ENCODE measurements at regions not wholly inside any gene's neighbourhood (a gene's known extent, or its start where the extent isn't known, plus 50 kb on each side); places are given as distances from the start of the nearest gene placed in this dataset.
A peak's percentile ranks its signal among the peaks of the same experiment; 100 is the strongest.
"Not testable (repeated sequence)": the region's sequence is repeated elsewhere in the genome, so short reads cannot be mapped to it uniquely, and the experiment has no call there.

- TF ChIP-seq GATA1 (IDR thresholded peaks at IDR 0.05; ENCODE audit: low read depth, low read length) (no peak), POLR2A (IDR thresholded peaks at IDR 0.05; ENCODE audit: low read length) (no peak)
- DNase-seq, result no peak
These were observed 1876.0 kb upstream of the C9orf72 start for GRCh38 chr9:29449306-29449705.

GRCh38 chr9:29450343-29450875, 1877.1 kb upstream of the C9orf72 start:
- not testable (repeated sequence) for DNase-seq

DNA sequence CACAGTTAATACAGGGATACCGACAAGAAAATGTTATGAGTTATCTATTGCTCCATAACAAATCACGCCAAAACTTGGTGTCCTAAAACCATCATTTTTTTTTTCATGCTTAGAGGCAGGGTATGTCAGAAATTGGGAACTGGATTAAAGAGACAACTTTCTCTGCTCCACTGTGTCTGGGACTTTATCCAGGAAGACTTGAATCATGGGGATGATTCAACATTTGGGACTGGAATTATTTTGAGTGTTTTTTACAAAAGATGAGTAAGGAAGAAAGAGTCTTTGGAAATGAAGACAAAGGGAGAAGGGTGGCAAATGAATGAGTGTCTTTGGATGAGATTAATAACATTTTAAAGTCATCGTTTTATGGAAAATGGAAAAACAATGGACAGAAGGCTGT, 1883.7 kb upstream of the C9orf72 start:
- DNase-seq, result no peak
- TF ChIP-seq GATA1 (IDR thresholded peaks at IDR 0.05; ENCODE audit: low read depth, low read length) (no peak), POLR2A (IDR thresholded peaks at IDR 0.05; ENCODE audit: low read length) (no peak)

GRCh38 chr9:29475471-29475870, 1902.2 kb upstream of the C9orf72 start:
- peak in 1 of 2 experiments; percentile 17 for DNase-seq
- TF ChIP-seq GATA1 (IDR thresholded peaks at IDR 0.05; ENCODE audit: low read depth, low read length) (no peak), POLR2A (IDR thresholded peaks at IDR 0.05; ENCODE audit: low read length) (no peak)

- no peak for DNase-seq
- no peak for TF ChIP-seq GATA1 (IDR thresholded peaks at IDR 0.05; ENCODE audit: low read depth, low read length)
- TF ChIP-seq POLR2A (IDR thresholded peaks at IDR 0.05; ENCODE audit: low read length), result no peak
These were observed 1938.4 kb upstream of the C9orf72 start for GRCh38 chr9:29511680-29512079.

- TF ChIP-seq GATA1 (IDR thresholded peaks at IDR 0.05; ENCODE audit: low read depth, low read length) (no peak), POLR2A (IDR thresholded peaks at IDR 0.05; ENCODE audit: low read length) (no peak)
- DNase-seq, result no peak
These were observed 1941.1 kb upstream of the C9orf72 start for GRCh38 chr9:29514336-29514735.

DNA sequence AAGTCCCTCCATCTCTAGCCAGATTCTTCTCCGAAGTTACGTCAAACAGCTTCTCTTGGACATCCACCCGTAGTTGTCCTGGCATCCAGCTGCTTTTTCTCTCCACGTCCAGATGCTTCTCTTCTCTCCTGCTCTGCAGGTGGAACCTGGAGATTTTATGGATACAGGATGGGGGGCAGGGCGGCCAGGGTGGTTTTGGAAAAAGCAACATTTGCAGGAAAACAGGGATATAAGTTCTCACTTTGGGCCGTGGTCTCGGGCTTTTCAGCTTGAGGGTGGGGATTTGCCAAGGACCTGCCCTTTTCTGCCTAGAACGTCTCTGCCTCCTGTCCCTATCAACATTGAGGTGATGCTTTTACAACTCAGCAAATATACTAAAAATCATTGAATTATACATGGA, 1941.6 kb upstream of the C9orf72 start:
- no peak for DNase-seq
- TF ChIP-seq GATA1 (IDR thresholded peaks at IDR 0.05; ENCODE audit: low read depth, low read length), result no peak
- TF ChIP-seq POLR2A (IDR thresholded peaks at IDR 0.05; ENCODE audit: low read length), result no peak

DNA sequence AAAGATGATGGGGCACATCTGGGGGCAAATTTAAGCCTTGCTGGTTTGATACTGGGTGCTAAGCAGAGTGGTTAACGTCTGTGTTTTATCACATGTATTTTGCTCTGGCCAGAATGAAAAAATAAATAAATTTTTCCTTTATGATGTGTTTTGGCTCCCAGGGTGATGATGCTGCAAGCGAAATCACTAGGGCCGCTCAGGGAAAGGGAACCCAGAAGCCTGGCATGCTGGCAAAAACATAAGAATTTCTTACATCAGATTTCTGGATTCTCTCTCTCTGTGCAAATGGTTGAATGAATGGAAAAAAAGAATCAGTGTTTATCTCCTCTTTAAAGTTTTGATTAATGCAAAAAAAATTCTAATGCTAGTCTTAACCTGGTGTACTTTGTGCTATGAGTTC, 1975.2 kb upstream of the C9orf72 start:
- TF ChIP-seq POLR2A (IDR thresholded peaks at IDR 0.05; ENCODE audit: low read length) (no peak), GATA1 (IDR thresholded peaks at IDR 0.05; ENCODE audit: low read depth, low read length) (no peak)
- DNase-seq, result no peak

DNA sequence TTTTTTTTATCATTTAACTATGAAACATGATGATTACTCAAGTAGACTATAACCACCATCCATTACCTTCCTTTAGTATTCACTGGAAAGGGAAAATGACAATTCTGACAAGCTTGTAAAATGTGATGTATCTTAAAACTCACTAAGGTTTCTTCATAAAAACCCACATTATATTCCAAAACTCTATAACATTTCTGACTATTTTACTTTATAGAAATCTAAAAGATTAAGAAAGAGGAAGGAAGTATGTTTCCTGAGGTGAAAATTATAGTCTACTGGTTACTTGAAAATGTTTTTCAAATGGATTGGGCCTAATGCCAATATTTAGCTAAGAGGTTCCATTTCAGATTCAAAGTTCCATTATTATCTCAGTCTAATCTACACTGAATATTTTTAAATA, 1982.2 kb upstream of the C9orf72 start:
- no peak for DNase-seq

DNA sequence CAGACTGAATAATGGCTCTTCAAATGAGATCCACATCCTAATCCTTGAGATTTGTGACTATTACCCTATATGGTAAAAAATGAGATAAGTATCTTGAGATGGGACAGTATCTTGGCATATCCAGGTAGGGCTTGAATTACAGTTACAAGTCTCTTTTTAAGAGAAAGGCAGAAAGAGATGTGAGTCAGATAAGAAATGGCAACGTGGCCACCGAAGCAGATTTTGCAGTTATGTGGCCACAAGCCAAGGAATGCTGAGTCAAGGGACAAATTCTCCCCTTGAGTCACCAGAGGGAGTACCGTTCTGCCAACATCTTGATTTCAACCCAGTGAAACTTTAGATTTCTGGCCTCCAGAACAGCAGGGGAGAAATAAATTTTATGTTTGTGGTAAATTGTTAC, 1983.0 kb upstream of the C9orf72 start:
- TF ChIP-seq GATA1 (IDR thresholded peaks at IDR 0.05; ENCODE audit: low read depth, low read length) (no peak), POLR2A (IDR thresholded peaks at IDR 0.05; ENCODE audit: low read length) (no peak)
- DNase-seq, result no peak

More for the DNA sequence above, 1982.2 kb upstream of the C9orf72 start:
- TF ChIP-seq GATA1 (IDR thresholded peaks at IDR 0.05; ENCODE audit: low read depth, low read length) (no peak), POLR2A (IDR thresholded peaks at IDR 0.05; ENCODE audit: low read length) (no peak)

DNA sequence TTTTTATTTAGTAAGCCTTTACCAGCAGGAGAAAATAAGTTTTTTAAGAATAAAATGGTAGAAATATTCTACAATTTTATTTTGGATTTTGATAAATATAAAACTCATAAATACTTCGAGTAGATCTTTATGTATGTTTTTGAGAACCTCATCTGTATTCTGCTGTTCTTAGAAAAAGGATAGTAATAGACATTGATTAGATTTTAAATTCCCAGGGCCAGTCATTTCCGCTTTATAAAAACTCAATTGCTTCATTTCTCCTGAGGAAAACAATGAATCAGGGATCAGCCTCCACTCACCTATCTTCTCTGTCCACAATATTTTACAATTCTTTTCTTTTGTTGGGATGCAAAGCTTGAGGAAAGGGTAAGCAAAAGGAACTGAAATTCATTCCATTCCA, 1983.5 kb upstream of the C9orf72 start:
- no peak for TF ChIP-seq POLR2A (IDR thresholded peaks at IDR 0.05; ENCODE audit: low read length)
- TF ChIP-seq GATA1 (IDR thresholded peaks at IDR 0.05; ENCODE audit: low read depth, low read length), result no peak
- DNase-seq, result no peak

GRCh38 chr9:29564564-29564963, 1991.3 kb upstream of the C9orf72 start:
- TF ChIP-seq GATA1 (IDR thresholded peaks at IDR 0.05; ENCODE audit: low read depth, low read length), result no peak
- TF ChIP-seq POLR2A (IDR thresholded peaks at IDR 0.05; ENCODE audit: low read length), result no peak
- DNase-seq, result no peak

GRCh38 chr9:29575219-29575618, 2001.9 kb upstream of the C9orf72 start:
- no peak for DNase-seq
- TF ChIP-seq GATA1 (IDR thresholded peaks at IDR 0.05; ENCODE audit: low read depth, low read length), result no peak
- no peak for TF ChIP-seq POLR2A (IDR thresholded peaks at IDR 0.05; ENCODE audit: low read length)

DNA sequence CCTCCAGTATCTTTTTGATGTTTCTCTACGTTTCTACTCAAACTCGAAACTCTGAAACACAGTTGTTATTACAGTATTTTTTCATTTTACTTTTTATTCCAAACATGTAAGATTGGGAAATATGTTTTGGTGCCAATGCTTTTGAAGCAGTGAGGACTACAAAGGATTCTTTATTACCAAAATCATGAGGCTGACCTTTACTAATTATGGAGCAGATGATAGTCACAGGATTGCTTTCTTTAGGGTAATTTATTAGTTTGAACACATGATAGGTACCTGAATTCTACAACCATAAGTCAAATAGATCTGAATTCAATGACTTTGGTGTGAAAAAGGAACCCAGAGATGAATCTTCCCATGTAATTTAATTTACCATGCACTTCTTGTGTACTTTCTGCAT, 2015.1 kb upstream of the C9orf72 start:
- DNase-seq, result no peak
- no peak for TF ChIP-seq GATA1 (IDR thresholded peaks at IDR 0.05; ENCODE audit: low read depth, low read length)
- no peak for TF ChIP-seq POLR2A (IDR thresholded peaks at IDR 0.05; ENCODE audit: low read length)

DNA sequence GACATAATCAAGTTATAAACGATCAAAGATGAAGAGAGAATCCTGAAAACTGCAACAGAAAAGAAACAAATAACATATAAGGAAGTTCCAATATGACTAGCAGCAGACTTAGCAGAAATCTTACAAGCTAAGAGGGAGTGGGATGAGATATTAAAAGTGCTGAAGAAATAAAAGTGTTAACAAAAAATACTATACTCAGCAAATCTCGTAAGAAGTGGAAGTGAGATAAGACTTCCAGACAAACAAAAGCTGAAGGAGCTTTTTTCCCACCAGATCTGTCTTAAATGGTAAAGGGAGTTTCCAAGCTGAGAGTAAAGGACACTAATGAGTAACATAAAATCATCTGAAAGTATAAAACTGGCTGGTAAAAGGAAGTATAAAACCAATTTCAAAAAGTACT, 2036.0 kb upstream of the C9orf72 start:
- TF ChIP-seq GATA1 (IDR thresholded peaks at IDR 0.05; ENCODE audit: low read depth, low read length) (no peak), POLR2A (IDR thresholded peaks at IDR 0.05; ENCODE audit: low read length) (no peak)
- no peak for DNase-seq

DNA sequence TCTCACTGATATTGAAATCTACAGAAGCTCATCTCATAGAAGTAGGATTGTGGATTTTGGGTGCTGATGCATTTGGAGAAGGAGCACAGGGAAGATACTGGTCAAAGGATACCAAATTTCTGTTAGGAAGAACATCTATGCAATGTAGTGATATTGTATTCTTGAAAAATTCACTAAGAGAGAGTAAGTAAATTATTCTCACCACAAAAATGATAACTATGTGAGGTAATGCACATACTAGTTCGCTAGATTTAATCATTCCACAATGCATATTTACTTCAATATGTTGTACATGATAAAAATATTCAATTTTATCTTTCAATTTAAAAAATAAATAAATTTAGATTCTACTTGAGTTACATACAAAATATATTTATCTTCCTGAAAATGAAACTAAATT, 2040.5 kb upstream of the C9orf72 start:
- TF ChIP-seq POLR2A (IDR thresholded peaks at IDR 0.05; ENCODE audit: low read length), result no peak
- no peak for TF ChIP-seq GATA1 (IDR thresholded peaks at IDR 0.05; ENCODE audit: low read depth, low read length)
- DNase-seq, result no peak

Measured in erythroblast (primary cell).